Uterus (tissue), 2 donors: ENCODE measurements at regions not wholly inside any gene's neighbourhood (a gene's known extent, or its start where the extent isn't known, plus 50 kb on each side); places are given as distances from the start of the nearest gene placed in this dataset.

Source experiments
- POLR2A ChIP-seq, 2 donors: fragments of 450-650 bp; IDR thresholded peaks; one replicate each; pipeline ENCODE4 v1.6.1; 2016; ENCODE audit warnings: antibody characterized with exemption in 2 of 2, mild to moderate bottlenecking in 1 of 2, moderate library complexity in 1 of 2
- TF ChIP-seq, protein P1 (sequence below), 4 experiments: fragments of 200-600 bp in 2 of 4; fragments of 450-650 bp in 2 of 4; sonication (generic) in 2 of 4; IDR thresholded peaks; one replicate each; pipeline ENCODE4 v1.5.1; 2016 to 2019; ENCODE audit warnings: antibody characterized with exemption in 4 of 4, mild to moderate bottlenecking in 2 of 4, moderate library complexity in 1 of 4

DNA sequence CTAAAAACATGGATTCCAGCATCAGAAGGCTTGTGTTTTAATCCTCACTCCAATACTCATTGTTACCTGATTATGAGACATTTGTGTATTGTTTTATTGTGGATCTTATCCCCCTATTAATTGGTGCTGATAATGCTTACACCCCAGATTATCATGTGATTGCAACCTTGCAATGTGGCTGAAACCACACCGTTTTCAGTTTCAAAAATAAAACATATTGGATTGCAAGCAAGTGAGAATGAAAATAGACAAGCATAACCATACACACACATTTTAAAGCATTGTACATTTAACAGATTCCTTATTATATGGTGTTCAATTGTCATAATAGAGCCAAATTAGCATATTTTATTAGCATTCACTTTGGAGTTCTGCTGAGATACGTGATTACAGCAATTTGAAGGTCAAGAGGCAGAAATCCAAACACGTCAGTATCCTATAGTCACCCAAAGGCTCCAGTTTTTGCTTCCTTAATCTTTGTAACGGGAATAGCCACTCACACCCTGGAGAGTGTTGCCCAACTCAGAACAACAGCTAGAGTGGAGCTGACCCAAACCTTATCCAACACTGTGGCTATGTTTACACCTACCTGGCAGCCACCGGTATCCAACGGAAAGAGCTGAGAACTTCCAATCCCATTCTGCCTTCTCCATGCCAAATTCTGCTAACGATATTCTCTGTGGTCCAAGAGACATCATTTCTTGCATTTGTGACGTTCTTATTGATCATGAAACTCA, 317.1 kb upstream of the KLF6 start:
- TF ChIP-seq, protein P1, sequence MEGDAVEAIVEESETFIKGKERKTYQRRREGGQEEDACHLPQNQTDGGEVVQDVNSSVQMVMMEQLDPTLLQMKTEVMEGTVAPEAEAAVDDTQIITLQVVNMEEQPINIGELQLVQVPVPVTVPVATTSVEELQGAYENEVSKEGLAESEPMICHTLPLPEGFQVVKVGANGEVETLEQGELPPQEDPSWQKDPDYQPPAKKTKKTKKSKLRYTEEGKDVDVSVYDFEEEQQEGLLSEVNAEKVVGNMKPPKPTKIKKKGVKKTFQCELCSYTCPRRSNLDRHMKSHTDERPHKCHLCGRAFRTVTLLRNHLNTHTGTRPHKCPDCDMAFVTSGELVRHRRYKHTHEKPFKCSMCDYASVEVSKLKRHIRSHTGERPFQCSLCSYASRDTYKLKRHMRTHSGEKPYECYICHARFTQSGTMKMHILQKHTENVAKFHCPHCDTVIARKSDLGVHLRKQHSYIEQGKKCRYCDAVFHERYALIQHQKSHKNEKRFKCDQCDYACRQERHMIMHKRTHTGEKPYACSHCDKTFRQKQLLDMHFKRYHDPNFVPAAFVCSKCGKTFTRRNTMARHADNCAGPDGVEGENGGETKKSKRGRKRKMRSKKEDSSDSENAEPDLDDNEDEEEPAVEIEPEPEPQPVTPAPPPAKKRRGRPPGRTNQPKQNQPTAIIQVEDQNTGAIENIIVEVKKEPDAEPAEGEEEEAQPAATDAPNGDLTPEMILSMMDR (IDR thresholded peaks at IDR 0.05), result no peak
- no peak for TF ChIP-seq POLR2A (IDR thresholded peaks at IDR 0.05)
